ENCODE measurements at regions not wholly inside any gene's neighbourhood (a gene's known extent, or its start where the extent isn't known, plus 50 kb on each side); places are given as distances from the start of the nearest gene placed in this dataset.

DNA sequence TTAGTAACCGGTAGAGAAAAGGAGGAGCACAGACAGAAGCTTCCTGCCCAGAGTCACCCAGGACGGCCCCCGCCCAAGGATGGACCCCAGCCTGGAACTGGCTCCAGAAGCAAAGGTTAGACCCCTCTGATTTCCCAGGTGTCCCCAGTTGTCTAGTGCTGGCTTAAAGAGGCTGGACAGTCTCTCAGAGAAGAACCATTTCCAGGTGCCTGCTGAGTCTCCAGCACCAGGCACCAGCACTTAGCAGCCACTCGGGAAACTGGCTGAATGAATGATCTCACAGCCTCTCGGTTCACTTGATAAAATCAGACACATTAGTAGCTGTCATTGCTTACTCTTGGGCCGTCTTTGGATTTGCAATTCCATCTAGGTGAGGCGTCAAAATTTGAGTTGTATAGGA lies 139.7 kb upstream of the HES1 start:
- DNase-seq: no peak

DNA sequence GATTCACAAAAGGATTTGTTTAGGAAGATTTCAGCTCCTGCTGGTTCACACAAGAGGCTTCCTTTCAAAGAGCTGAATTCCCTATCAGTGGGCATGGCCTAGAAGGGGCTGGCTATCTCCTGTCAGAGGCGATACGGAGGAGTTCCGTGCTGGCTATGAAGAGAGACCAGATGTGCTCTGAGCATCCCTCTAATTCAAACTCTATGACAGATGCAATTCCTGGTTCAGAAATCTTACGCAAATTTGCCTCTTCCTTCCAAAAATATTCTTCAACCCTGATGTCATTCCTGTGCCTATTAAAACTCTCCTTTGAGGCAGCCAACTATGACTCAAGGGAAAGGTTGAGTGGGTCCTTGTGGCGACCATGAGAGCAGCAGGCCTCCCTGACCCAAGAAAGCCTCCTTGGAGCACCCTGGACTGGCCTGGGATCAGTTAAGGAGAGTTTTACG lies 139.3 kb upstream of the HES1 start:
- Histone ChIP-seq H3K4me1 (replicated peaks in 1 of 2) (no peaks in the 10 kb centered on the region), H3K27me3 (no peaks in the 10 kb centered on the region), H3K36me3 (replicated peaks in 1 of 2) (no peaks in the 10 kb centered on the region), H3K9me3 (replicated peaks in 1 of 3) (no peaks in the 10 kb centered on the region), H3K27ac (no peak overlapping the region), H3K4me3 (no peak overlapping the region)
- intact Hi-C loops (cut with DNase I): loop anchor here in 1 of 2 donors (10.0 kb wide), 1 partner anchor 328 kb away; no protein-coding TSS in a partner anchor
- DNase-seq: no peak
- 91 to 96% (median 94%) methylated on average over 6 of the region's 6 CpGs for WGBS, 4 donors
- no peak for TF ChIP-seq POLR2A (IDR thresholded peaks at IDR 0.05)
- TF ChIP-seq, protein P1, sequence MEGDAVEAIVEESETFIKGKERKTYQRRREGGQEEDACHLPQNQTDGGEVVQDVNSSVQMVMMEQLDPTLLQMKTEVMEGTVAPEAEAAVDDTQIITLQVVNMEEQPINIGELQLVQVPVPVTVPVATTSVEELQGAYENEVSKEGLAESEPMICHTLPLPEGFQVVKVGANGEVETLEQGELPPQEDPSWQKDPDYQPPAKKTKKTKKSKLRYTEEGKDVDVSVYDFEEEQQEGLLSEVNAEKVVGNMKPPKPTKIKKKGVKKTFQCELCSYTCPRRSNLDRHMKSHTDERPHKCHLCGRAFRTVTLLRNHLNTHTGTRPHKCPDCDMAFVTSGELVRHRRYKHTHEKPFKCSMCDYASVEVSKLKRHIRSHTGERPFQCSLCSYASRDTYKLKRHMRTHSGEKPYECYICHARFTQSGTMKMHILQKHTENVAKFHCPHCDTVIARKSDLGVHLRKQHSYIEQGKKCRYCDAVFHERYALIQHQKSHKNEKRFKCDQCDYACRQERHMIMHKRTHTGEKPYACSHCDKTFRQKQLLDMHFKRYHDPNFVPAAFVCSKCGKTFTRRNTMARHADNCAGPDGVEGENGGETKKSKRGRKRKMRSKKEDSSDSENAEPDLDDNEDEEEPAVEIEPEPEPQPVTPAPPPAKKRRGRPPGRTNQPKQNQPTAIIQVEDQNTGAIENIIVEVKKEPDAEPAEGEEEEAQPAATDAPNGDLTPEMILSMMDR (IDR thresholded peaks at IDR 0.05): no peak

More for the DNA sequence above, 139.7 kb upstream of the HES1 start:
- intact Hi-C loops (cut with DNase I): loop anchor here in 1 of 2 donors (10.0 kb wide), 1 partner anchor 329 kb away; no protein-coding TSS in a partner anchor
- 85 to 90% (median 88%) methylated on average over 5 to 7 of the region's 7 CpGs for WGBS, 4 donors
- H3K4me3 ChIP-seq: no peak overlapping the region
- no peaks in the 10 kb centered on the region for H3K4me1 ChIP-seq (replicated peaks in 1 of 2)
- H3K36me3 ChIP-seq (replicated peaks in 1 of 2): no peaks in the 10 kb centered on the region
- TF ChIP-seq, protein P1 (IDR thresholded peaks at IDR 0.05): no peak
- TF ChIP-seq POLR2A (IDR thresholded peaks at IDR 0.05): no peak
- no peak overlapping the region for H3K27ac ChIP-seq
- no peaks in the 10 kb centered on the region for H3K9me3 ChIP-seq (replicated peaks in 1 of 3)
- no peaks in the 10 kb centered on the region for H3K27me3 ChIP-seq

DNA sequence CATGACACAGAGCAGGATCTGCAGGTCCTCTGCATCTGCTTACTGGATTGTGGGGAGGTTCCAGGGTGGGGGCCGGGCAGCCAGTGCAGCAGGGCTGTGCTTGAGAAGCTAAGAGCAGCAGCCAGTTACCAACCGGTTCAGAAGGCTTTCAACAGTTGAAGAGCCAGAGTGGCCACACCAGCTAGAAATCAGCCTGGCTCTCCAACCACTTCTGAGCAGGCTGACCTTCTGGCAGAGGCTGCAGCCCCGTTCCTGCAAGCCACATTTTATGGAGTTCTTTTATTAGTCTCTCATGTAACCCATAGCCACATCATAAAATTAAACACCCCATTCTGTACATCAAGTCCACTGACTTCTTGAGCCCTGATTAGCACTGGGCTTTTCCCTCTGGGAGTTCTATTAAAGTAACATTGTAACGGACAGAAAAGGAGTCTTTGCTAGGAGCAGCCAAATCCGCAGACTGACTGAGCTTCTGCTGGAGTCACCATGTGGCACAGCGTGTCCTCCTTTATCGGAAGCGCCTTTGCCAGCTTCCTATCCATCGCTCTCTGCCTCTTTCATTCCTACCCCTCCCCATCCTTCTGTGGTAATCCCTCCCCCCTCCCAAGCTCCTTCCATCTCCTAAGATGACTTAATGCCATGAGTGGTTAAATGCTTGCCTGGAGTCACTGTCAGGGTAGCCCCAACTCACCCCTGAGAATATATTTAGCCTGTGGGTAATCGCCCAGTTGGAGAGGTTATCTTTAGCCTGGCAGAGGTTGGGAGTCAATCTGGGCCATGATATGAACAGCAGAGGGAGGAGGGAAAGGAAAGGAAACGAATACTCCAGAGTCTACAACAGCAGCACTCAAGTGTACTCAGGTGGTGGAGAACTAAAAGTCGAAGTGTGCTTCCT lies 138.5 kb upstream of the HES1 start:
- intact Hi-C loops (cut with DNase I): loop anchor here in 1 of 2 donors (10.0 kb wide), 1 partner anchor 327 kb away; no protein-coding TSS in a partner anchor
- Histone ChIP-seq H3K27me3 (no peaks in the 10 kb centered on the region), H3K9me3 (replicated peaks in 1 of 3) (no peaks in the 10 kb centered on the region), H3K36me3 (replicated peaks in 1 of 2) (no peaks in the 10 kb centered on the region), H3K4me3 (no peak overlapping the region), H3K4me1 (replicated peaks in 1 of 2) (peaks cover 2% of the 10 kb centered on the region in 2 donors), H3K27ac (no peak overlapping the region)
- no peak for DNase-seq
- WGBS, 4 donors: 75 to 78% (median 77%) methylated on average over 12 of the region's 12 CpGs
- TF ChIP-seq, protein P1 (IDR thresholded peaks at IDR 0.05): no peak
- no peak for TF ChIP-seq POLR2A (IDR thresholded peaks at IDR 0.05)

DNA sequence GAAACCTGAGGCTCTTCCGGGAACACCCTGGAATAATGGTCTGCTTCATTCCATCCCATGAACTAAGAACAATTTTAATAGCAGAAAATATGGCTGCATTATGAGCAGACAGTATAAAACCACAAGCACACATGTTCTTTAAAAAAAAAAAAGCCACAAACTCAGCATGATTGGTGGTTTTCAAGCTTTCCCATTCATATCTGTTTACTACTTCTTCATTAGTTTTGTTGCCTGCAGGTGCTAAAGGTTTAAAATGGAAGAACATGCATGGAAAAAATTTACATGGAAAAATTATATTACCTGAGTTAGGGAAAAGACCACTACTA lies 137.9 kb upstream of the HES1 start:
- TF ChIP-seq POLR2A (IDR thresholded peaks at IDR 0.05): no peak
- TF ChIP-seq, protein P1 (IDR thresholded peaks at IDR 0.05): no peak
- Histone ChIP-seq H3K27me3 (no peaks in the 10 kb centered on the region), H3K4me1 (replicated peaks in 1 of 2) (peaks cover 4 to 7% of the 10 kb centered on the region in 2 donors), H3K36me3 (replicated peaks in 1 of 2) (no peaks in the 10 kb centered on the region), H3K9me3 (replicated peaks in 1 of 3) (no peaks in the 10 kb centered on the region), H3K27ac (no peak overlapping the region), H3K4me3 (no peak overlapping the region)
- intact Hi-C loops (cut with DNase I): loop anchor here in 1 of 2 donors (10.0 kb wide), 1 partner anchor 327 kb away; no protein-coding TSS in a partner anchor
- 73 to 93% (median 76%) methylated on average over 1 of the region's 1 CpG for WGBS, 4 donors
- no peak for DNase-seq

Data from adrenal gland (tissue), 9 donors.